Stimulated activated effector memory CD8-positive, alpha-beta T cell treated with anti-CD3 and anti-CD28 coated beads, Interleukin-12 subunit alpha, Interleukin-12 subunit beta, amount 100 ng/mL, for 72 hours (primary cell): ENCODE measurements at regions not wholly inside any gene's neighbourhood (a gene's known extent, or its start where the extent isn't known, plus 50 kb on each side); places are given as distances from the start of the nearest gene placed in this dataset.

ENCODE experiments used
- ATAC-seq: fragments of 150-1000 bp; cut with Tn5 transposase; 2 replicates; pipeline ENCODE4 v1.10.0; 2021
- DNase-seq, 2 donors: peaks; one replicate each; pipeline ENCODE4 v3.0.0; 2021 to 2022; ENCODE audit warnings: low spot score in 2 of 2
- H3K27ac Mint-ChIP-seq: one replicate; pipeline ENCODE4 v1.8.0; 2022; ENCODE audit warnings: mild to moderate bottlenecking, mixed read lengths
- H3K36me3 Mint-ChIP-seq: one replicate; pipeline ENCODE4 v1.8.0; 2022; ENCODE audit warnings: mild to moderate bottlenecking, mixed read lengths
- H3K4me1 Mint-ChIP-seq: one replicate; pipeline ENCODE4 v1.8.0; 2022; ENCODE audit warnings: mixed read lengths
- H3K4me3 Mint-ChIP-seq: one replicate; pipeline ENCODE4 v1.8.0; 2022; ENCODE audit warnings: mild to moderate bottlenecking, mixed read lengths
- H3K9me3 Mint-ChIP-seq: one replicate; pipeline ENCODE4 v1.8.0; 2022; ENCODE audit warnings: mixed read lengths

- ATAC-seq (no peak), DNase-seq (no peak)
- Mint-ChIP-seq H3K4me3 (no peak overlapping the region), H3K4me1 (no peaks in the 10 kb centered on the region), H3K36me3 (no peaks in the 10 kb centered on the region), H3K27ac (no peak overlapping the region), H3K9me3 (no peaks in the 10 kb centered on the region)
These were observed 77.2 kb upstream of the INCENP start for GRCh38 chr11:62046568-62047100.

GRCh38 chr11:62044639-62045121 is 77.2 kb upstream of the FTH1 start:
- DNase-seq, result no peak
- no peak for ATAC-seq
- H3K4me3 Mint-ChIP-seq, result no peak overlapping the region
- no peaks in the 10 kb centered on the region for H3K36me3 Mint-ChIP-seq
- no peak overlapping the region for H3K27ac Mint-ChIP-seq
- no peaks in the 10 kb centered on the region for H3K9me3 Mint-ChIP-seq
- H3K4me1 Mint-ChIP-seq, result no peaks in the 10 kb centered on the region

- no peak overlapping the region for H3K27ac Mint-ChIP-seq
- DNase-seq, result no peak
- H3K9me3 Mint-ChIP-seq, result no peaks in the 10 kb centered on the region
- H3K4me3 Mint-ChIP-seq, result no peak overlapping the region
- H3K4me1 Mint-ChIP-seq, result peaks cover 5% of the 10 kb centered on the region
- no peak for ATAC-seq
- no peaks in the 10 kb centered on the region for H3K36me3 Mint-ChIP-seq
These were observed 67.9 kb upstream of the FTH1 start for GRCh38 chr11:62035293-62035692.

GRCh38 chr11:62034036-62034338 is 66.6 kb upstream of the FTH1 start:
- Mint-ChIP-seq H3K4me3 (no peak overlapping the region), H3K9me3 (no peaks in the 10 kb centered on the region), H3K36me3 (no peaks in the 10 kb centered on the region), H3K4me1 (peaks cover 5% of the 10 kb centered on the region), H3K27ac (no peak overlapping the region)
- ATAC-seq (no peak), DNase-seq (no peak)

DNA sequence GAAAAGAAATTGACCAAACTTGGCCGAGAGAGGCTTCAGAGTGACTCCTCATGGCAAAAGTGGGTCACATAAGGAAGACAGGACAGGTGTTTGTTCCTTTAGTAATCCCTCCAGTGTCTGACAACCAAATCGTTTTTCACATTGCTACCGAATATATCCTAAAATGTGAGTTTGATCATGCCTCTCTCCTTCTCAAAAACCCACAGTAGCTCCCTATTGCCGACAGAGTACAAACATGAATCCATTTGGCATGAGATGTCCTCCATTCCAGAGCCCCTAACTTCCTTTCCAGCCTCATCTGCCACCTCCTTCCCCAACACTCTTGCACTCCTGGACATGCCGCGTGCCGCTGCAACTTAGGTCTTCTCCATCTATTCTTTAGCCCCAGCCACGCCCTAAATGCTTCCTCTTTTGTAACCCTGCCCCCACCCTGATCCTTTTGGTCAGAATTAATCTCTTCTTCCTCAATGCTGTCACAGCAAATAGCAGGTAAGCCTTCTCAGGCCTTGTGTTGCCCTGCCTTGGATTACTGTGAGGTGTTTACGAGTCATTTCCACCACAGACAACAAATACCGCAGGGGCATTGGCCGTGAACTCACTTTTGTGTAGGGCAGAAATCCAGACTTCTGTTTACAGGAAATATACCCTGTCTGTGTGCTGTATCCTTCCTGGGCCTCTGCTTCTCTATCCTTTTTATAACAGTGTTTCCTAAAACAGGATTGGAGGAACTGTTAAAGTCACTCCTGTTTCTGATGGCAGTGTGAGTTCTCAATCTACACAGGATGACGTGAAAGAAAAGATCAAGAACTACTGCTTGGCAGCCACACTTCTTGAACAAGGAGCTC is 66.0 kb upstream of the FTH1 start:
- Mint-ChIP-seq H3K36me3 (no peaks in the 10 kb centered on the region), H3K4me3 (no peak overlapping the region), H3K9me3 (no peaks in the 10 kb centered on the region), H3K27ac (no peak overlapping the region), H3K4me1 (peaks cover 5% of the 10 kb centered on the region)
- DNase-seq (no peak), ATAC-seq (peak; percentile 54)

- H3K4me3 Mint-ChIP-seq, result no peak overlapping the region
- H3K27ac Mint-ChIP-seq, result no peak overlapping the region
- ATAC-seq (no peak), DNase-seq (no peak)
- H3K9me3 Mint-ChIP-seq, result no peaks in the 10 kb centered on the region
- H3K36me3 Mint-ChIP-seq, result no peaks in the 10 kb centered on the region
- H3K4me1 Mint-ChIP-seq, result peaks cover 13% of the 10 kb centered on the region
These were observed 62.7 kb upstream of the FTH1 start for GRCh38 chr11:62030071-62030684.

- Mint-ChIP-seq H3K4me1 (peaks cover 13% of the 10 kb centered on the region), H3K9me3 (no peaks in the 10 kb centered on the region), H3K4me3 (no peak overlapping the region), H3K36me3 (no peaks in the 10 kb centered on the region), H3K27ac (no peak overlapping the region)
- ATAC-seq (no peak), DNase-seq (no peak)
These were observed 59.4 kb upstream of the FTH1 start for GRCh38 chr11:62026739-62027370.

GRCh38 chr11:62025487-62026105 is 58.2 kb upstream of the FTH1 start:
- Mint-ChIP-seq H3K4me3 (peak overlapping the region; percentile 54), H3K27ac (peak overlapping the region; percentile 90), H3K4me1 (peaks cover 13% of the 10 kb centered on the region), H3K36me3 (no peaks in the 10 kb centered on the region), H3K9me3 (no peaks in the 10 kb centered on the region)
- ATAC-seq, result peak; percentile 95
- peak; percentile 14 to 71 for DNase-seq

DNA sequence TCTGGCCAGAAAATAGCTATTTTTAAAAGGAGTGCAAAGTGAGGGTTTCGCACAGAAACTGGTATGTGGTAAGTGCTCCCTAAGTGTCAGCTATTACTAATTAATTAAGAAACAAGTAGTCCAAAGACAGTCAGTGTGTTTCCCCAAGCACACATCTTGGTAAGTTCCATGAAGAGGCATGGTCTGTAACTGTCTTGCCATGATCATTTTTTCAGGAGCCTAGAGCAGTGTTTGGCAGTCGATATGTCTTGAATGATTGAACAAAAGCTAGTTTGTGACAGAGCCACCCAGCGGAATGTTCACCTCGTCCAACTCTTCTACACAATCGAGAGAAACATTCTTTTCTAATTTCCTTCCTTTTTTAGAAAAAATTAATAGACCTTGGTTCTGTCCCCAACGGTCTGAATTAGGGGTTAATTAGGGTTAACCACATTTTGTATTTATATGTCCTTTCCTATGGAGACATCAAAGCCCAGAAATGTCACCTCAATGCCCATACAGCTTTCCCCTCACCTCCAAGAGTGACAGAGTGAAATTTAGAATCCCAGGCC is 57.6 kb upstream of the FTH1 start:
- Mint-ChIP-seq H3K4me1 (peaks cover 13% of the 10 kb centered on the region), H3K9me3 (no peaks in the 10 kb centered on the region), H3K36me3 (no peaks in the 10 kb centered on the region), H3K27ac (peak overlapping the region; percentile 90), H3K4me3 (peak overlapping the region; percentile 54)
- DNase-seq (no peak), ATAC-seq (no peak)

DNA sequence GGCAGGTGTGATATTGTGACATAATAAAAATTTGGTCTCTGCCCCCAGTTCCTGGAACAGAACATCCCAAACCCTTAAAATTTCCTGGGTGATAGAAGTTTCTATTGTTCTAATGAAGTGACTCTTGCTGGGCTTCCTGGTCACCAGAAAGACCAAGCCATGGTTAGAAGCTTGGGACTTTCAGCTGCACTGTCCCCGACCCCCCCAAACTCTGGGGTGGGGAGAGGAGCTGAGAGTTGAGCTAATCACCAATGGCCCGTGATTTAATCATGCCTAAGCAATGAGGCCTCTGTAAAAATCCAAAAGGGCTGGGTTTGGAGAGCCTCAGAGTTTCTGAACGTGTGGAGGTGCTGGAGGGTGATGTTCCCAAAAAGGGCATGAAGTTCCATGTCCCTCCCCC is 54.8 kb upstream of the FTH1 start:
- DNase-seq (no peak), ATAC-seq (no peak)
- Mint-ChIP-seq H3K27ac (no peak overlapping the region), H3K4me3 (no peak overlapping the region), H3K4me1 (peaks cover 13% of the 10 kb centered on the region), H3K36me3 (no peaks in the 10 kb centered on the region), H3K9me3 (no peaks in the 10 kb centered on the region)

DNA sequence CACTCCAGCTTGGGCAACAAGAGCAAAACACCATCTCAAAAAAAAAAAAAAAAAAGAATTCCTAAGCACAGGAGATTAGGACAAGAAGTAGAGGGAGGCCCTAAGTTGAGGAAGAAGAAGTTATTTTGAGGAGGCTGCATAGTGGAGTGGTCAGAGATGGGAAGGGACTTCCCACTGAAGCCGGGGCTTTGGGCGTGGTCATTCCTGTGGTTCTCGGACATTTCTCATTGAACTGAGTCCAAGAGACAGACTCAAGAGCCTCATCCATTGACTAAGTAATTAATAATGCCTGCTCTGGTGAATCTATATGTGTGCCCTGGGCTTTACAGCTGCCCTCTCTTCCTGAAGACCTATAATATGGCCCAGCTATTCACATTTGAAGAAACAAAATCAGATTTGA is 53.2 kb upstream of the FTH1 start:
- no peaks in the 10 kb centered on the region for H3K36me3 Mint-ChIP-seq
- ATAC-seq (no peak), DNase-seq (no peak)
- peak overlapping the region; percentile 48 for H3K27ac Mint-ChIP-seq
- H3K4me3 Mint-ChIP-seq, result no peak overlapping the region
- no peaks in the 10 kb centered on the region for H3K9me3 Mint-ChIP-seq
- H3K4me1 Mint-ChIP-seq, result peaks cover 9% of the 10 kb centered on the region

GRCh38 chr11:62018981-62019664 is 51.7 kb upstream of the FTH1 start:
- no peak for DNase-seq
- no peak overlapping the region for H3K4me3 Mint-ChIP-seq
- H3K36me3 Mint-ChIP-seq, result no peaks in the 10 kb centered on the region
- ATAC-seq, result no peak
- no peaks in the 10 kb centered on the region for H3K9me3 Mint-ChIP-seq
- H3K27ac Mint-ChIP-seq, result no peak overlapping the region
- H3K4me1 Mint-ChIP-seq, result no peaks in the 10 kb centered on the region

GRCh38 chr11:62017878-62018655 is 50.6 kb upstream of the FTH1 start:
- no peaks in the 10 kb centered on the region for H3K4me1 Mint-ChIP-seq
- no peak for ATAC-seq
- H3K4me3 Mint-ChIP-seq, result no peak overlapping the region
- H3K9me3 Mint-ChIP-seq, result no peaks in the 10 kb centered on the region
- no peak overlapping the region for H3K27ac Mint-ChIP-seq
- no peaks in the 10 kb centered on the region for H3K36me3 Mint-ChIP-seq
- no peak for DNase-seq
